HCT116 (cell line): ENCODE measurements at regions not wholly inside any gene's neighbourhood (a gene's known extent, or its start where the extent isn't known, plus 50 kb on each side); places are given as distances from the start of the nearest gene placed in this dataset.

ENCODE experiments used
- ATAC-seq: fragments of 200-7000 bp; cut with Tn5 transposase; 2 replicates; pipeline ENCODE4 v1.9.1; 2020; ENCODE audit warnings: mild to moderate bottlenecking, moderate library complexity
- BruUV-seq: library from RNA; stranded (reverse); fragments of 400-500 nt; replicated peaks from 2 replicates; lab custom pipeline; 2021; lab: Mats Ljungman, UMichigan
- CTCF ChIA-PET: fragments of 300-600 bp; sonication (Branson Sonifier 250); formaldehyde crosslinking; loops from one replicate; lab custom pipeline; 2021; ENCODE audit warnings: antibody characterized with exemption; lab: Charles Lee
- POLR2A ChIA-PET: fragments of 300-600, 350-600 bp; sonication (Branson Sonifier 250); formaldehyde crosslinking; loops from one replicate; lab custom pipeline; 2021; ENCODE audit warnings: antibody characterized with exemption; lab: Charles Lee
- RAD21 ChIA-PET, 2 experiments: fragments of 300-600 bp; sonication (Branson Sonifier 250); formaldehyde crosslinking; loops; one replicate each; lab custom pipeline; 2023; ENCODE audit warnings: low total read pairs in 2 of 2; ENCODE audit not compliant: uncharacterized antibody in 2 of 2, unreplicated experiment in 2 of 2, low non-redundant PET in 1 of 2; lab: Charles Lee
- DNase-seq: peaks from one replicate; pipeline ENCODE4 v3.0.0-alpha.2; 2010; ENCODE audit warnings: low read depth, low spot score
- H2AFZ ChIP-seq: fragments of 200-600 bp; shearing (Covaris generic), sonication (generic); 2 replicates; pipeline ENCODE4 v1.6.1; 2017; ENCODE audit warnings: low read depth, mixed run types, mixed read lengths, antibody characterized with exemption, low read length; ENCODE audit not compliant: poor library complexity, severe bottlenecking
- H3K27ac ChIP-seq: 2 replicates; pipeline ENCODE4 v1.5.1; 2012; ENCODE audit warnings: low read depth, low read length
- H3K27me3 ChIP-seq: fragments of 200-600 bp; sonication (generic); 2 replicates; pipeline ENCODE4 v1.6.1; 2016; ENCODE audit warnings: mixed run types, low read length, mixed read lengths; ENCODE audit not compliant: insufficient read depth
- H3K36me3 ChIP-seq, 2 experiments: fragments of 200-500 bp in 1 of 2; fragments of 200-600 bp in 1 of 2; sonication (Bioruptor generic) in 1 of 2; sonication (generic) in 1 of 2; 2 replicates each; pipeline versions ENCODE4 v1.5.1 to v1.6.1; 2014 to 2016; ENCODE audit warnings: low read length in 2 of 2, inconsistent platforms in 1 of 2, mixed read lengths in 1 of 2, mixed run types in 1 of 2; ENCODE audit not compliant: insufficient read depth in 2 of 2, control insufficient read depth in 1 of 2
- H3K4me1 ChIP-seq, 2 experiments: fragments of 200-600 bp in 1 of 2; sonication (generic) in 1 of 2; 2 replicates each; pipeline versions ENCODE4 v1.5.1 to v1.6.1; 2012 to 2017; ENCODE audit warnings: low read length in 2 of 2, inconsistent platforms in 1 of 2, mild to moderate bottlenecking in 1 of 2, mixed read lengths in 1 of 2, mixed run types in 1 of 2, moderate library complexity in 1 of 2; ENCODE audit not compliant: insufficient read depth in 2 of 2, control insufficient read depth in 1 of 2
- H3K4me2 ChIP-seq: fragments of 200-600 bp; sonication (generic); 2 replicates; pipeline ENCODE4 v1.6.1; 2017; ENCODE audit warnings: mixed run types, low read length, mixed read lengths
- H3K4me3 ChIP-seq, 2 experiments: fragments of 200-600 bp in 1 of 2; sonication (generic) in 1 of 2; replicated peaks in 1 of 2; 2 replicates each; pipeline ENCODE4 v1.5.1; 2011 to 2016; ENCODE audit warnings: low read length in 2 of 2, control low read depth in 1 of 2, low read depth in 1 of 2, mild to moderate bottlenecking in 1 of 2, mixed read lengths in 1 of 2, mixed run types in 1 of 2
- H3K79me2 ChIP-seq: fragments of 200-600 bp; sonication (generic); 2 replicates; pipeline ENCODE4 v1.6.1; 2017; ENCODE audit warnings: mild to moderate bottlenecking, mixed run types, low read length, moderate library complexity, mixed read lengths; ENCODE audit not compliant: insufficient read depth
- H3K9ac ChIP-seq: fragments of 200-600 bp; sonication (generic); 2 replicates; pipeline ENCODE4 v1.6.1; 2016; ENCODE audit warnings: low read length, mixed read lengths
- H3K9me2 ChIP-seq: fragments of 200-600 bp; sonication (generic), shearing (Covaris generic); 2 replicates; pipeline ENCODE4 v1.6.1; 2017; ENCODE audit warnings: mixed run types, mild to moderate bottlenecking, moderate library complexity; ENCODE audit not compliant: insufficient read depth
- H3K9me3 ChIP-seq, 2 experiments: fragments of 200-500 bp in 1 of 2; fragments of 200-600 bp in 1 of 2; sonication (Bioruptor generic) in 1 of 2; sonication (generic) in 1 of 2; 2 replicates each; pipeline ENCODE4 v1.6.1; 2014 to 2017; ENCODE audit warnings: low read length in 2 of 2, mixed read lengths in 2 of 2, inconsistent platforms in 1 of 2, low read depth in 1 of 2, mild to moderate bottlenecking in 1 of 2, mixed run types in 1 of 2, moderate library complexity in 1 of 2; ENCODE audit not compliant: control insufficient read depth in 1 of 2, insufficient read depth in 1 of 2
- H4K20me1 ChIP-seq: fragments of 200-600 bp; sonication (generic), shearing (Covaris generic); 2 replicates; pipeline ENCODE4 v1.6.1; 2017; ENCODE audit warnings: mixed run types, mild to moderate bottlenecking, moderate library complexity; ENCODE audit not compliant: insufficient read depth
- ATF3 ChIP-seq: IDR thresholded peaks from 2 replicates; pipeline ENCODE4 v1.6.1; 2012
- CBX3 ChIP-seq: IDR thresholded peaks from 2 replicates; pipeline ENCODE4 v1.6.1; 2012; ENCODE audit warnings: low read depth
- CTCF ChIP-seq, 3 experiments: fragments of 200-600 bp in 1 of 3; sonication (generic) in 1 of 3; IDR thresholded peaks in 2 of 3; conservative IDR thresholded peaks in 1 of 3; 2 replicates each; pipeline ENCODE4 v1.5.1; 2012 to 2017; ENCODE audit warnings: low read depth in 2 of 3, low read length in 2 of 3, antibody characterized with exemption in 1 of 3, borderline replicate concordance in 1 of 3, control low read depth in 1 of 3, mild to moderate bottlenecking in 1 of 3, mixed read lengths in 1 of 3, mixed run types in 1 of 3, moderate library complexity in 1 of 3; ENCODE audit not compliant: insufficient read depth in 1 of 3
- EGR1 ChIP-seq: IDR thresholded peaks from 2 replicates; pipeline ENCODE4 v1.6.1; 2012; ENCODE audit warnings: low read depth
- EZH2 ChIP-seq: fragments of 200-600 bp; sonication (generic); IDR thresholded peaks from 2 replicates; pipeline ENCODE4 v1.6.1; 2017; ENCODE audit warnings: antibody characterized with exemption, mixed run types
- FOSL1 ChIP-seq: IDR thresholded peaks from 2 replicates; pipeline ENCODE4 v1.6.1; 2012; ENCODE audit warnings: low read depth
- MAX ChIP-seq: IDR thresholded peaks from 2 replicates; pipeline ENCODE4 v1.6.1; 2012
- POLR2AphosphoS5 ChIP-seq: IDR thresholded peaks from 2 replicates; pipeline ENCODE4 v1.6.1; 2011; ENCODE audit warnings: mild to moderate bottlenecking, low read depth, low read length, moderate library complexity
- REST ChIP-seq: IDR thresholded peaks from 2 replicates; pipeline ENCODE4 v1.6.1; 2012; ENCODE audit warnings: low read depth
- SIN3A ChIP-seq: IDR thresholded peaks from 2 replicates; pipeline ENCODE4 v1.6.1; 2012; ENCODE audit warnings: low read depth
- SP1 ChIP-seq: IDR thresholded peaks from 2 replicates; pipeline ENCODE4 v1.6.1; 2012; ENCODE audit warnings: low read depth
- TCF7L2 ChIP-seq: IDR thresholded peaks from 2 replicates; pipeline ENCODE4 v1.7.0; 2011; ENCODE audit warnings: borderline replicate concordance, inconsistent platforms; ENCODE audit not compliant: insufficient read depth, insufficient read length; ENCODE audit errors: extremely low read depth
- ZNF274 ChIP-seq: fragments of 200-500 bp; sonication (Bioruptor generic); IDR thresholded peaks from 2 replicates; pipeline ENCODE4 v1.6.1; 2014; ENCODE audit warnings: mild to moderate bottlenecking, low read depth, low read length, inconsistent platforms
- intact Hi-C: fragments of 100-400 bp; cut with micrococcal nuclease; formaldehyde crosslinking; loops from 2 replicates; pipeline ENCODE4 v1.10.0; 2022

GRCh38 chr12:90262251-90262650 is 553.6 kb upstream of the ATP2B1 start (continued):
- no peak for TF ChIP-seq EZH2
- no peak for TF ChIP-seq REST
- no peak for TF ChIP-seq SIN3A
- no peak for TF ChIP-seq ATF3

- Histone ChIP-seq H3K79me2 (no peaks in the 10 kb centered on the region), H3K9ac (no peak overlapping the region), H3K27ac (no peak overlapping the region), H2AFZ (no peak overlapping the region), H3K9me2 (no peaks in the 10 kb centered on the region), H4K20me1 (no peaks in the 10 kb centered on the region), H3K4me2 (no peak overlapping the region), H3K4me1 (peaks cover 0 to 6% of the 10 kb centered on the region in 2 experiments; a peak in 2 of 4 replicates), H3K27me3 (no peaks in the 10 kb centered on the region), H3K4me3 (no peak overlapping the region), H3K36me3 (no peaks in the 10 kb centered on the region), H3K9me3 (no peaks in the 10 kb centered on the region)
- intact Hi-C loops = no loop called here
- ChIA-PET RAD21 (no interaction called here), POLR2A (no interaction called here), CTCF (no interaction called here)
- ATAC-seq (no peak), DNase-seq (no peak)
- no TSS peak for BruUV-seq
- no peak for TF ChIP-seq SP1
- TF ChIP-seq POLR2AphosphoS5 = no peak
- TF ChIP-seq ZNF274 = no peak
- TF ChIP-seq CBX3 = no peak
- no peak for TF ChIP-seq CTCF (IDR thresholded peaks at IDR 0.05 in 2 of 3, conservative IDR thresholded peaks at IDR 0.05 in 1 of 3; ENCODE audit: borderline replicate concordance in 1 of 3, insufficient read depth in 1 of 3, low read depth in 2 of 3, low read length in 2 of 3)
- no peak for TF ChIP-seq FOSL1
- TF ChIP-seq ATF3 = no peak
- no peak for TF ChIP-seq REST
- TF ChIP-seq EZH2 = no peak
- TF ChIP-seq TCF7L2 = no peak
- TF ChIP-seq MAX = no peak
- TF ChIP-seq EGR1 = no peak
Measured at GRCh38 chr12:90261283-90261682, 552.6 kb upstream of the ATP2B1 start.
